ENCODE measurements at regions not wholly inside any gene's neighbourhood (a gene's known extent, or its start where the extent isn't known, plus 50 kb on each side); places are given as distances from the start of the nearest gene placed in this dataset.

- no peak overlapping the region for H3K27ac Mint-ChIP-seq
- H3K4me1 Mint-ChIP-seq (ENCODE audit: low read depth): no peaks in the 10 kb centered on the region
These were observed 492.9 kb upstream of the KIRREL3 start for GRCh38 chr11:127493330-127494022.

DNA sequence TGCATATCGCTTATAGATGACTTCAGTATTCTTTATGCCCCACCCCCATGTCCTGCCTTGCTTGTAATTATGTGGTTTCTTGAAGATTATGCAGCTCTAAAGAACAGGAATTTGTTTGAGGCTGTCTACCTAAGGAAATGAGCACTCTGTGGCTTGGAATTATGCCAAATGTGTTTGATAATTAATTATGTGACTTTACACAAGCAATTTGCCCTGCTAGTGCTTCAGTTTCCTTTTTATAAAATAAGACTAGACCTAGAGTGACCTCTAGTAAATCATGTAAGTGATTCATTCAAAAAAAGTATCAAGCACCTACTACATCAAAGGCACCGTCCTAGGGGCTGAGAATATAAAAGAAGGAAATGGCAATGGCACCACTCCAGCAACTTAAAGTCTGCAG is 491.5 kb upstream of the KIRREL3 start:
- no peak overlapping the region for H3K27ac Mint-ChIP-seq
- H3K9me3 Mint-ChIP-seq: peaks cover 5% of the 10 kb centered on the region; the same call in 1 of the 2 replicates
- no peaks in the 10 kb centered on the region for H3K4me1 Mint-ChIP-seq (ENCODE audit: low read depth)
- no peak for DNase-seq
- TF ChIP-seq CTCF (IDR thresholded peaks at IDR 0.05): no peak
- no peaks in the 10 kb centered on the region for H3K36me3 Mint-ChIP-seq (ENCODE audit: low read depth)
- H3K27me3 Mint-ChIP-seq (ENCODE audit: insufficient read depth): peaks cover 3% of the 10 kb centered on the region; the same call in 1 of the 2 replicates
- no peak overlapping the region for H3K4me3 Mint-ChIP-seq

More at GRCh38 chr11:127493330-127494022, 492.9 kb upstream of the KIRREL3 start:
- TF ChIP-seq CTCF (IDR thresholded peaks at IDR 0.05): peak; percentile 76
- H3K9me3 Mint-ChIP-seq: peaks cover 5% of the 10 kb centered on the region; the same call in 1 of the 2 replicates
- peaks cover 2% of the 10 kb centered on the region for H3K27me3 Mint-ChIP-seq (ENCODE audit: insufficient read depth)
- no peaks in the 10 kb centered on the region for H3K36me3 Mint-ChIP-seq (ENCODE audit: low read depth)
- H3K4me3 Mint-ChIP-seq: peak overlapping the region; percentile 35; the same call in 1 of the 2 replicates
- DNase-seq: peak; percentile 13

- DNase-seq: no peak
- H3K4me3 Mint-ChIP-seq: no peak overlapping the region
- no peaks in the 10 kb centered on the region for H3K4me1 Mint-ChIP-seq (ENCODE audit: low read depth)
- H3K27me3 Mint-ChIP-seq (ENCODE audit: insufficient read depth): peaks cover 3% of the 10 kb centered on the region; the same call in 1 of the 2 replicates
- no peaks in the 10 kb centered on the region for H3K36me3 Mint-ChIP-seq (ENCODE audit: low read depth)
- H3K27ac Mint-ChIP-seq: no peak overlapping the region
- H3K9me3 Mint-ChIP-seq: peaks cover 5% of the 10 kb centered on the region; the same call in 1 of the 2 replicates
- no peak for TF ChIP-seq CTCF (IDR thresholded peaks at IDR 0.05)
These were observed 491.0 kb upstream of the KIRREL3 start for GRCh38 chr11:127491589-127491988.

- no peaks in the 10 kb centered on the region for H3K36me3 Mint-ChIP-seq (ENCODE audit: low read depth)
- H3K9me3 Mint-ChIP-seq: peaks cover 5% of the 10 kb centered on the region; the same call in 1 of the 2 replicates
- no peaks in the 10 kb centered on the region for H3K4me1 Mint-ChIP-seq (ENCODE audit: low read depth)
- DNase-seq: no peak
- H3K4me3 Mint-ChIP-seq: no peak overlapping the region
- H3K27me3 Mint-ChIP-seq (ENCODE audit: insufficient read depth): peaks cover 5% of the 10 kb centered on the region; the same call in 1 of the 2 replicates
- no peak overlapping the region for H3K27ac Mint-ChIP-seq
- no peak for TF ChIP-seq CTCF (IDR thresholded peaks at IDR 0.05)
These were observed 490.3 kb upstream of the KIRREL3 start for GRCh38 chr11:127490896-127491295.

- H3K36me3 Mint-ChIP-seq (ENCODE audit: low read depth): no peaks in the 10 kb centered on the region
- no peak for DNase-seq
- peaks cover 5% of the 10 kb centered on the region; the same call in 1 of the 2 replicates for H3K27me3 Mint-ChIP-seq (ENCODE audit: insufficient read depth)
- no peak for TF ChIP-seq CTCF (IDR thresholded peaks at IDR 0.05)
- no peaks in the 10 kb centered on the region for H3K4me1 Mint-ChIP-seq (ENCODE audit: low read depth)
- no peaks in the 10 kb centered on the region for H3K9me3 Mint-ChIP-seq
- no peak overlapping the region for H3K4me3 Mint-ChIP-seq
- no peak overlapping the region for H3K27ac Mint-ChIP-seq
These were observed 485.0 kb upstream of the KIRREL3 start for GRCh38 chr11:127485541-127485940.
